ENCODE measurements at regions not wholly inside any gene's neighbourhood (a gene's known extent, or its start where the extent isn't known, plus 50 kb on each side); places are given as distances from the start of the nearest gene placed in this dataset.

GRCh38 chr18:6625481-6625880 is 104.0 kb upstream of the ARHGAP28 start:
- no peak for TF ChIP-seq FOXK2 (IDR thresholded peaks at IDR 0.05)
- TF ChIP-seq SUZ12 (IDR thresholded peaks at IDR 0.05): no peak
- TF ChIP-seq ZNF384 (IDR thresholded peaks at IDR 0.05): no peak
- TF ChIP-seq BHLHE40 (IDR thresholded peaks at IDR 0.05; ENCODE audit: borderline replicate concordance): no peak
- TF ChIP-seq ELF4 (IDR thresholded peaks at IDR 0.05): no peak
- TF ChIP-seq HDGF (IDR thresholded peaks at IDR 0.05; ENCODE audit: borderline replicate concordance): no peak
- TF ChIP-seq ARNT (IDR thresholded peaks at IDR 0.05): no peak
- no peak for TF ChIP-seq FOXA1 (IDR thresholded peaks at IDR 0.05)
- no peak for TF ChIP-seq FOXM1 (IDR thresholded peaks at IDR 0.05; ENCODE audit: borderline replicate concordance)
- no peak for TF ChIP-seq TARDBP (IDR thresholded peaks at IDR 0.05)
- no peak for TF ChIP-seq NFRKB (IDR thresholded peaks at IDR 0.05)

Data from HEK293T (cell line).